ENCODE measurements at regions not wholly inside any gene's neighbourhood (a gene's known extent, or its start where the extent isn't known, plus 50 kb on each side); places are given as distances from the start of the nearest gene placed in this dataset.

- TF ChIP-seq CTCF (IDR thresholded peaks at IDR 0.05), result no peak
- no peak for TF ChIP-seq EZH2 (IDR thresholded peaks at IDR 0.05; ENCODE audit: borderline replicate concordance, insufficient read depth, low read depth, low read length, poor library complexity, severe bottlenecking)
These were observed 90.2 kb upstream of the KLF6 start for GRCh38 chr10:3874990-3875841.

Data from B cell (primary cell).